Mucosa of rectum (tissue), 2 donors: ENCODE measurements at regions not wholly inside any gene's neighbourhood (a gene's known extent, or its start where the extent isn't known, plus 50 kb on each side); places are given as distances from the start of the nearest gene placed in this dataset.
A peak's percentile ranks its signal among the peaks of the same experiment; 100 is the strongest.

ENCODE experiments used
- H3K27ac ChIP-seq, 2 donors: one replicate each; pipeline ENCODE4 v1.7.0; 2013; ENCODE audit warnings: inconsistent platforms in 2 of 2, low read depth in 2 of 2, low read length in 2 of 2
- H3K27me3 ChIP-seq, 2 donors: one replicate each; pipeline ENCODE4 v1.7.0; 2013; ENCODE audit warnings: low read length in 2 of 2; ENCODE audit not compliant: control insufficient read depth in 2 of 2, insufficient read depth in 2 of 2
- H3K36me3 ChIP-seq, 2 donors: one replicate each; pipeline ENCODE4 v1.7.0; 2013; ENCODE audit warnings: low read length in 2 of 2; ENCODE audit not compliant: control insufficient read depth in 2 of 2, insufficient read depth in 2 of 2
- H3K4me1 ChIP-seq, 2 donors: one replicate each; pipeline ENCODE4 v1.7.0; 2013; ENCODE audit warnings: low read length in 2 of 2, mild to moderate bottlenecking in 1 of 2; ENCODE audit not compliant: control insufficient read depth in 2 of 2, insufficient read depth in 2 of 2
- H3K4me3 ChIP-seq, 2 donors: one replicate each; pipeline ENCODE4 v1.7.0; 2013; ENCODE audit warnings: low read length in 2 of 2
- H3K9ac ChIP-seq, 2 donors: one replicate each; pipeline ENCODE4 v1.7.0; 2013; ENCODE audit warnings: low read length in 2 of 2, low read depth in 1 of 2, mild to moderate bottlenecking in 1 of 2
- H3K9me3 ChIP-seq, 2 donors: one replicate each; pipeline ENCODE4 v1.7.0; 2013; ENCODE audit warnings: low read length in 2 of 2; ENCODE audit not compliant: control insufficient read depth in 2 of 2
- donor health status: healthy.
- donor health status: Normal muscosa, but diverticular disease.

GRCh38 chr20:1778338-1778737 lies 116.9 kb upstream of the SIRPA start:
- H3K27ac ChIP-seq, result no peak overlapping the region
- no peaks in the 10 kb centered on the region for H3K36me3 ChIP-seq
- H3K4me3 ChIP-seq, result no peak overlapping the region
- no peaks in the 10 kb centered on the region for H3K9me3 ChIP-seq
- no peaks in the 10 kb centered on the region for H3K27me3 ChIP-seq
- peaks cover 7 to 9% of the 10 kb centered on the region in 2 donors for H3K4me1 ChIP-seq
- H3K9ac ChIP-seq, result no peak overlapping the region

- H3K27ac ChIP-seq, result no peak overlapping the region
- no peaks in the 10 kb centered on the region for H3K36me3 ChIP-seq
- H3K27me3 ChIP-seq, result no peaks in the 10 kb centered on the region
- peaks cover 7 to 9% of the 10 kb centered on the region in 2 donors for H3K4me1 ChIP-seq
- H3K9me3 ChIP-seq, result no peaks in the 10 kb centered on the region
- H3K9ac ChIP-seq, result peak overlapping the region in 1 of 2 donors; percentile 36
- H3K4me3 ChIP-seq, result peak overlapping the region in 1 of 2 donors; percentile 59
These were observed 117.8 kb upstream of the SIRPA start for GRCh38 chr20:1777476-1777820.

- peaks cover 7 to 9% of the 10 kb centered on the region in 2 donors for H3K4me1 ChIP-seq
- peak overlapping the region; percentile 59 to 85 for H3K4me3 ChIP-seq
- H3K36me3 ChIP-seq, result no peaks in the 10 kb centered on the region
- H3K9me3 ChIP-seq, result no peaks in the 10 kb centered on the region
- H3K27ac ChIP-seq, result peak overlapping the region in 1 of 2 donors; percentile 17
- no peaks in the 10 kb centered on the region for H3K27me3 ChIP-seq
- peak overlapping the region; percentile 36 to 73 for H3K9ac ChIP-seq
These were observed 118.3 kb upstream of the SIRPA start for GRCh38 chr20:1776681-1777475.

- H3K27ac ChIP-seq, result no peak overlapping the region
- H3K4me1 ChIP-seq, result peaks cover 7 to 9% of the 10 kb centered on the region in 2 donors
- H3K27me3 ChIP-seq, result no peaks in the 10 kb centered on the region
- H3K4me3 ChIP-seq, result no peak overlapping the region
- H3K9me3 ChIP-seq, result no peaks in the 10 kb centered on the region
- no peak overlapping the region for H3K9ac ChIP-seq
- no peaks in the 10 kb centered on the region for H3K36me3 ChIP-seq
These were observed 117.5 kb upstream of the SIRPG start for GRCh38 chr20:1775117-1775516.

GRCh38 chr20:1774479-1774878 lies 116.9 kb upstream of the SIRPG start:
- Histone ChIP-seq H3K9ac (no peak overlapping the region), H3K4me3 (no peak overlapping the region), H3K36me3 (no peaks in the 10 kb centered on the region), H3K9me3 (no peaks in the 10 kb centered on the region), H3K4me1 (peaks cover 7 to 9% of the 10 kb centered on the region in 2 donors), H3K27me3 (no peaks in the 10 kb centered on the region), H3K27ac (no peak overlapping the region)

- H3K4me1 ChIP-seq, result peaks cover 7 to 9% of the 10 kb centered on the region in 2 donors
- no peak overlapping the region for H3K4me3 ChIP-seq
These were observed 116.2 kb upstream of the SIRPG start for GRCh38 chr20:1773816-1774215.

GRCh38 chr20:1769491-1769890 lies 111.9 kb upstream of the SIRPG start:
- no peaks in the 10 kb centered on the region for H3K9me3 ChIP-seq
- peaks cover 2% of the 10 kb centered on the region in 2 donors for H3K4me1 ChIP-seq
- no peak overlapping the region for H3K4me3 ChIP-seq
- no peak overlapping the region for H3K27ac ChIP-seq
- H3K27me3 ChIP-seq, result no peaks in the 10 kb centered on the region
- H3K36me3 ChIP-seq, result no peaks in the 10 kb centered on the region
- H3K9ac ChIP-seq, result no peak overlapping the region

More at GRCh38 chr20:1773816-1774215, 116.2 kb upstream of the SIRPG start:
- Histone ChIP-seq H3K9me3 (no peaks in the 10 kb centered on the region), H3K27me3 (no peaks in the 10 kb centered on the region), H3K9ac (no peak overlapping the region), H3K27ac (no peak overlapping the region), H3K36me3 (no peaks in the 10 kb centered on the region)

GRCh38 chr20:1766731-1767130 lies 109.2 kb upstream of the SIRPG start:
- no peaks in the 10 kb centered on the region for H3K9me3 ChIP-seq
- no peak overlapping the region for H3K27ac ChIP-seq
- no peaks in the 10 kb centered on the region for H3K36me3 ChIP-seq
- H3K9ac ChIP-seq, result no peak overlapping the region
- H3K4me3 ChIP-seq, result no peak overlapping the region
- no peaks in the 10 kb centered on the region for H3K27me3 ChIP-seq
- H3K4me1 ChIP-seq, result peaks cover 2% of the 10 kb centered on the region in 2 donors

- H3K36me3 ChIP-seq, result no peaks in the 10 kb centered on the region
- H3K9ac ChIP-seq, result no peak overlapping the region
These were observed 106.8 kb upstream of the SIRPG start for GRCh38 chr20:1764136-1765033.

GRCh38 chr20:1761598-1761997 lies 104.0 kb upstream of the SIRPG start:
- no peaks in the 10 kb centered on the region for H3K9me3 ChIP-seq
- H3K9ac ChIP-seq, result no peak overlapping the region
- no peak overlapping the region for H3K4me3 ChIP-seq
- no peaks in the 10 kb centered on the region for H3K27me3 ChIP-seq
- H3K27ac ChIP-seq, result no peak overlapping the region
- no peaks in the 10 kb centered on the region for H3K36me3 ChIP-seq
- H3K4me1 ChIP-seq, result peaks cover 18 to 23% of the 10 kb centered on the region in 2 donors

More at GRCh38 chr20:1764136-1765033, 106.8 kb upstream of the SIRPG start:
- H3K27me3 ChIP-seq, result no peaks in the 10 kb centered on the region
- no peaks in the 10 kb centered on the region for H3K9me3 ChIP-seq
- no peak overlapping the region for H3K27ac ChIP-seq
- no peak overlapping the region for H3K4me3 ChIP-seq
- peaks cover 2% of the 10 kb centered on the region in 2 donors for H3K4me1 ChIP-seq
